Ishikawa (cell line): ENCODE measurements at regions not wholly inside any gene's neighbourhood (a gene's known extent, or its start where the extent isn't known, plus 50 kb on each side); places are given as distances from the start of the nearest gene placed in this dataset.

Experiments
- CEBPB ChIP-seq: IDR thresholded peaks from 2 replicates; pipeline ENCODE4 v1.6.1; 2012
- CREB1 ChIP-seq: IDR thresholded peaks from 2 replicates; pipeline ENCODE4 v1.6.1; 2012; ENCODE audit warnings: low read depth
- EGR1 ChIP-seq: IDR thresholded peaks from 2 replicates; pipeline ENCODE4 v1.6.1; 2012
- EP300 ChIP-seq: IDR thresholded peaks from 2 replicates; pipeline ENCODE4 v1.6.1; 2012; ENCODE audit warnings: borderline replicate concordance
- FOXM1 ChIP-seq: IDR thresholded peaks from 2 replicates; pipeline ENCODE4 v1.6.1; 2012; ENCODE audit warnings: low read depth, borderline replicate concordance
- MAX ChIP-seq: IDR thresholded peaks from 2 replicates; pipeline ENCODE4 v1.6.1; 2012
- NFIC ChIP-seq: IDR thresholded peaks from 2 replicates; pipeline ENCODE4 v1.6.1; 2012
- RAD21 ChIP-seq: IDR thresholded peaks from 2 replicates; pipeline ENCODE4 v1.6.1; 2012; ENCODE audit warnings: low read depth
- REST ChIP-seq: IDR thresholded peaks from 2 replicates; pipeline ENCODE4 v1.6.1; 2012; ENCODE audit warnings: low read depth, mild to moderate bottlenecking
- TAF1 ChIP-seq: IDR thresholded peaks from 2 replicates; pipeline ENCODE4 v1.6.1; 2012; ENCODE audit warnings: low read depth, mild to moderate bottlenecking
- TCF12 ChIP-seq: IDR thresholded peaks from 2 replicates; pipeline ENCODE4 v1.6.1; 2012; ENCODE audit warnings: low read depth
- TEAD4 ChIP-seq: IDR thresholded peaks from 2 replicates; pipeline ENCODE4 v1.6.1; 2012
- USF1 ChIP-seq: IDR thresholded peaks from 2 replicates; pipeline ENCODE4 v1.6.1; 2012
- YY1 ChIP-seq: IDR thresholded peaks from 2 replicates; pipeline ENCODE4 v1.6.1; 2012; ENCODE audit warnings: low read depth
- ZBTB7A ChIP-seq: IDR thresholded peaks from 2 replicates; pipeline ENCODE4 v1.6.1; 2012; ENCODE audit warnings: low read depth

- TF ChIP-seq CREB1: no peak
Observed at GRCh38 chr4:114495471-114495928, 103.1 kb upstream of the UGT8 start.

- TF ChIP-seq FOXM1 (no peak), CEBPB (no peak), TEAD4 (no peak), NFIC (no peak), CREB1 (no peak), USF1 (no peak), TCF12 (no peak), REST (no peak), RAD21 (no peak), ZBTB7A (no peak), EGR1 (no peak), TAF1 (no peak)
Observed at GRCh38 chr4:114497116-114497515, 101.5 kb upstream of the UGT8 start.

GRCh38 chr4:114509340-114509739, 89.3 kb upstream of the UGT8 start:
- TF ChIP-seq TAF1: no peak
- no peak for TF ChIP-seq REST
- no peak for TF ChIP-seq USF1
- no peak for TF ChIP-seq MAX
- TF ChIP-seq ZBTB7A: no peak
- no peak for TF ChIP-seq TCF12
- no peak for TF ChIP-seq RAD21
- TF ChIP-seq CEBPB: no peak
- no peak for TF ChIP-seq EP300
- TF ChIP-seq EGR1: no peak
- no peak for TF ChIP-seq FOXM1
- TF ChIP-seq TEAD4: no peak
- TF ChIP-seq NFIC: no peak
- no peak for TF ChIP-seq YY1
- no peak for TF ChIP-seq CREB1

- TF ChIP-seq ZBTB7A (no peak), YY1 (no peak), TEAD4 (no peak), TCF12 (no peak), TAF1 (no peak), CREB1 (no peak), FOXM1 (no peak), REST (no peak), RAD21 (no peak), EGR1 (no peak), NFIC (no peak), USF1 (no peak), MAX (no peak), EP300 (no peak), CEBPB (no peak)
Observed at GRCh38 chr4:114512595-114513295, 85.9 kb upstream of the UGT8 start.
